Muscle layer of duodenum (tissue), 2 donors: ENCODE measurements at regions not wholly inside any gene's neighbourhood (a gene's known extent, or its start where the extent isn't known, plus 50 kb on each side); places are given as distances from the start of the nearest gene placed in this dataset.

Experiments used
- H3K27ac ChIP-seq: one replicate; pipeline ENCODE4 v1.7.0; 2013; ENCODE audit warnings: mild to moderate bottlenecking, low read length
- H3K27me3 ChIP-seq: one replicate; pipeline ENCODE4 v1.7.0; 2013; ENCODE audit warnings: low read depth, mild to moderate bottlenecking, control low read depth, low read length
- H3K36me3 ChIP-seq, 2 donors: one replicate each; pipeline ENCODE4 v1.7.0; 2013; ENCODE audit warnings: low read length in 2 of 2, control low read depth in 1 of 2, mild to moderate bottlenecking in 1 of 2; ENCODE audit not compliant: insufficient read depth in 2 of 2, control insufficient read depth in 1 of 2
- H3K4me1 ChIP-seq, 2 donors: one replicate each; pipeline ENCODE4 v1.7.0; 2013; ENCODE audit warnings: low read length in 2 of 2, mild to moderate bottlenecking in 2 of 2, control low read depth in 1 of 2, moderate library complexity in 1 of 2; ENCODE audit not compliant: insufficient read depth in 2 of 2, control insufficient read depth in 1 of 2
- H3K4me3 ChIP-seq, 2 donors: one replicate each; pipeline ENCODE4 v1.7.0; 2013; ENCODE audit warnings: low read length in 2 of 2, low read depth in 1 of 2, mild to moderate bottlenecking in 1 of 2
- H3K9me3 ChIP-seq, 2 donors: one replicate each; pipeline ENCODE4 v1.7.0; 2013; ENCODE audit warnings: low read length in 2 of 2, control low read depth in 1 of 2, mild to moderate bottlenecking in 1 of 2; ENCODE audit not compliant: control insufficient read depth in 1 of 2
- donor health status: healthy.

GRCh38 chr11:19316434-19316833, 75.7 kb upstream of the E2F8 start:
- Histone ChIP-seq H3K27ac (no peak overlapping the region), H3K4me3 (no peak overlapping the region), H3K9me3 (no peaks in the 10 kb centered on the region), H3K27me3 (no peaks in the 10 kb centered on the region), H3K36me3 (no peaks in the 10 kb centered on the region), H3K4me1 (peaks cover 0 to 16% of the 10 kb centered on the region in 2 donors)

GRCh38 chr11:19315511-19315910, 74.8 kb upstream of the E2F8 start:
- Histone ChIP-seq H3K4me1 (peaks cover 0 to 16% of the 10 kb centered on the region in 2 donors), H3K27me3 (no peaks in the 10 kb centered on the region), H3K4me3 (no peak overlapping the region)

GRCh38 chr11:19313140-19313539, 72.4 kb upstream of the E2F8 start:
- no peaks in the 10 kb centered on the region for H3K27me3 ChIP-seq
- H3K4me3 ChIP-seq = no peak overlapping the region
- peaks cover 0 to 16% of the 10 kb centered on the region in 2 donors for H3K4me1 ChIP-seq
- no peak overlapping the region for H3K27ac ChIP-seq
- no peaks in the 10 kb centered on the region for H3K9me3 ChIP-seq
- H3K36me3 ChIP-seq = no peaks in the 10 kb centered on the region

More at GRCh38 chr11:19315511-19315910, 74.8 kb upstream of the E2F8 start:
- H3K36me3 ChIP-seq = no peaks in the 10 kb centered on the region
- H3K9me3 ChIP-seq = no peaks in the 10 kb centered on the region
- no peak overlapping the region for H3K27ac ChIP-seq

GRCh38 chr11:19311308-19312030, 70.7 kb upstream of the E2F8 start:
- no peak overlapping the region for H3K27ac ChIP-seq
- H3K27me3 ChIP-seq = no peaks in the 10 kb centered on the region
- H3K4me1 ChIP-seq = peaks cover 0 to 5% of the 10 kb centered on the region in 2 donors
- no peak overlapping the region for H3K4me3 ChIP-seq
- no peaks in the 10 kb centered on the region for H3K9me3 ChIP-seq
- no peaks in the 10 kb centered on the region for H3K36me3 ChIP-seq

GRCh38 chr11:19307498-19307897, 66.8 kb upstream of the E2F8 start:
- no peak overlapping the region for H3K4me3 ChIP-seq
- no peaks in the 10 kb centered on the region for H3K36me3 ChIP-seq
- H3K9me3 ChIP-seq = no peaks in the 10 kb centered on the region
- H3K4me1 ChIP-seq = no peaks in the 10 kb centered on the region
- H3K27ac ChIP-seq = no peak overlapping the region
- H3K27me3 ChIP-seq = no peaks in the 10 kb centered on the region

GRCh38 chr11:19306179-19306944, 65.6 kb upstream of the E2F8 start:
- Histone ChIP-seq H3K27me3 (no peaks in the 10 kb centered on the region), H3K4me3 (no peak overlapping the region), H3K27ac (no peak overlapping the region), H3K4me1 (no peaks in the 10 kb centered on the region), H3K9me3 (no peaks in the 10 kb centered on the region), H3K36me3 (no peaks in the 10 kb centered on the region)

GRCh38 chr11:19301361-19301760, 60.6 kb upstream of the E2F8 start:
- Histone ChIP-seq H3K27ac (no peak overlapping the region), H3K4me3 (no peak overlapping the region), H3K4me1 (no peaks in the 10 kb centered on the region), H3K36me3 (no peaks in the 10 kb centered on the region), H3K27me3 (no peaks in the 10 kb centered on the region), H3K9me3 (no peaks in the 10 kb centered on the region)

GRCh38 chr11:19294444-19294843, 53.7 kb upstream of the E2F8 start:
- no peaks in the 10 kb centered on the region for H3K27me3 ChIP-seq
- no peaks in the 10 kb centered on the region for H3K4me1 ChIP-seq
- no peak overlapping the region for H3K27ac ChIP-seq
- H3K4me3 ChIP-seq = no peak overlapping the region
- no peaks in the 10 kb centered on the region for H3K9me3 ChIP-seq
- H3K36me3 ChIP-seq = no peaks in the 10 kb centered on the region

GRCh38 chr11:19291064-19291463, 50.3 kb upstream of the E2F8 start:
- Histone ChIP-seq H3K36me3 (no peaks in the 10 kb centered on the region), H3K4me1 (no peaks in the 10 kb centered on the region), H3K27me3 (no peaks in the 10 kb centered on the region), H3K27ac (no peak overlapping the region), H3K4me3 (no peak overlapping the region), H3K9me3 (no peaks in the 10 kb centered on the region)
